ENCODE measurements at regions not wholly inside any gene's neighbourhood (a gene's known extent, or its start where the extent isn't known, plus 50 kb on each side); places are given as distances from the start of the nearest gene placed in this dataset.

DNA sequence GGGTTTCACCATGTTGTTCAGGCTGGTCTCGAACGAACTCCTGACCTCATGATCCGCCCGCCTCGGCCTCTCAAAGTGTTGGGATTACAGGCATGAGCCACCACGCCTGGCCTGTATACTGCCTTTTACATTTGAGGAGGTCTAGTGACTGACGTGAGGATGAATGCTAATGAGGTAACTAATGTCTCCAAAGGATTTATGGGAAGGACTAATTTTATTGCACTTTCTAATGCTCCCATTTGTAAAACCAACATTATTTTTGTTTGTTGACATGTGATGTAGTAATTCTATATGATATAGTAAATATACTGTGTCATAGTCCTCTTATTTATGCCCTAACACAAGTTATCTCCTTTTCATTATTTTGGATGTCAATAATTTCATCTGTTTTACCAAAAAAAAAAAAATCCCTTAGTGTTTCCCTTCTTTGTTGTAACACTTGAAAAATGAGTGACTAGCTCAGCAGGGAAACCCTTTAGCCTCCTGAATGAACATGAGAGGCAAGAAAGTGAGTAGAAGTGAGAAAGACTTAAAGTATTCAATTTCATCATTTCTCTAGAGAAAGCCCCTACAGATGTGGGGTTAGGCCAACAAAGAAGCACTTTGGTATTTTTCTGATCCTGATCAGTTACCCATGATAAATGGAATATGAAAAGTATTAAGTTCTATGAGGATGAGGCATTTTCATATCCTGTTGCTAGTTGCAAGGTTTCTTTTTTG is 596.9 kb upstream of the PCDH15 start:
- no peak overlapping the region for H3K27ac Mint-ChIP-seq
- no peak overlapping the region for H3K4me3 Mint-ChIP-seq
- H3K36me3 Mint-ChIP-seq, result no peaks in the 10 kb centered on the region

DNA sequence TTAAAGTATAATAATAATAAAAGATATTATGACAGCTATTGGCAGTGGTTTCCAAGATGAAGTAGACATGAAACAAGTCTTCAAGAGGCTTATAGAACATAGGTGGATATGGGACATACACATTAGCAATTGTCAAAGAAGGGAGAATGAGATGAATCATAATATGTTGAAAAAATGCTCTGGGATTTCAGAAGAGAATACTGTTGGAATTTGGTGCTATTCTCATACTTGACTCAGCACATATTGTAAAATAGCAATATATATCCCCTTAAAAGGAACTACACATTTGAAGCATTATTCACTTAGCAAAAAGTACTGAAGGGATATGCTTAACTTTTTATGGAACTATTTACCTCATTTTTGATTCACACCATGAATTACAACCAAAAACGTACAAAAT is 577.2 kb upstream of the PCDH15 start:
- DNase-seq (ENCODE audit: low spot score in 2 of 2) (no peak), ATAC-seq (no peak)
- H3K4me3 Mint-ChIP-seq, result no peak overlapping the region

More for the DNA sequence above, 596.9 kb upstream of the PCDH15 start:
- Mint-ChIP-seq H3K4me1 (no peaks in the 10 kb centered on the region), H3K9me3 (peaks cover 15% of the 10 kb centered on the region)
- ATAC-seq (no peak), DNase-seq (ENCODE audit: low spot score in 2 of 2) (no peak)

DNA sequence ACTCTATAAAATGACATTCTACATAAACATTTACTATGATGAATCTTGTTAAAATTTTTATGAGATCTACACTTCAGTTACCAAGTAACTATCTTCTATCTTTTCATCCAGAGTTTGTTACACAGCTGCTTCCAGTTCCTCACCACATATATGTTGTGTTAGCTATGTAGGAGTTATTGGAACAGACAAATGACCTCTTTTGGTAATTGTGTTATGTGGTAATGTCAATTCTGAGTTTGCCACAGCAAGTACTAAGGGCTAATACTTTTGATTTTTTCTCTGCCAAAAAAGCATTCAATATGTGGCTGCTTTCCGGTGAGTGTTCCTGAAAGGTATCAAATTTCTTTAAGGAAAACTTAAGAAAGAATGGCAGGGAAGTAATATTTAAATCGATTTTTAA is 573.9 kb upstream of the PCDH15 start:
- Mint-ChIP-seq H3K27ac (no peak overlapping the region), H3K9me3 (peaks cover 14% of the 10 kb centered on the region), H3K36me3 (no peaks in the 10 kb centered on the region), H3K4me3 (no peak overlapping the region), H3K4me1 (no peaks in the 10 kb centered on the region)
- ATAC-seq (no peak), DNase-seq (ENCODE audit: low spot score in 2 of 2) (no peak)

More for the DNA sequence above, 577.2 kb upstream of the PCDH15 start:
- Mint-ChIP-seq H3K9me3 (peaks cover 9% of the 10 kb centered on the region), H3K36me3 (no peaks in the 10 kb centered on the region), H3K27ac (no peak overlapping the region), H3K4me1 (no peaks in the 10 kb centered on the region)

DNA sequence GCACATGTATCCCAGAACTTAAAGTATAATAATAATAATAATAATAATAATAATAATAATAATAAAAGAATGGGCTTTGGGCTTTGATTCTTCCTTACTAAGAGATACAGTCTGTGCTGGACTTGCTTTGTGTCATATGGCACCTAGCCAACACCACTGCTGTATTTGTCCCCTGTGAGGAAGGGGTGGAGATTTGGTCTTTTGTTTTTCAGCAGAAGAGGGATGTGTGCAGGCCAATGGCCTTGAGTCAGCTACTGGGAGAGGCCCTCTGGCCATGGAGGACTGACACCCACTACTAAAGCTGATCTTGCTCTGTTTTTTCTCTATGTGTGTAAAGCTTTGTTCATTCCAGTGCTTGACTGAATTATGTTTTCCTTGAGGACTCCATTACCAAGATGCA is 573.0 kb upstream of the PCDH15 start:
- no peak for DNase-seq (ENCODE audit: low spot score in 2 of 2)
- no peak overlapping the region for H3K4me3 Mint-ChIP-seq

DNA sequence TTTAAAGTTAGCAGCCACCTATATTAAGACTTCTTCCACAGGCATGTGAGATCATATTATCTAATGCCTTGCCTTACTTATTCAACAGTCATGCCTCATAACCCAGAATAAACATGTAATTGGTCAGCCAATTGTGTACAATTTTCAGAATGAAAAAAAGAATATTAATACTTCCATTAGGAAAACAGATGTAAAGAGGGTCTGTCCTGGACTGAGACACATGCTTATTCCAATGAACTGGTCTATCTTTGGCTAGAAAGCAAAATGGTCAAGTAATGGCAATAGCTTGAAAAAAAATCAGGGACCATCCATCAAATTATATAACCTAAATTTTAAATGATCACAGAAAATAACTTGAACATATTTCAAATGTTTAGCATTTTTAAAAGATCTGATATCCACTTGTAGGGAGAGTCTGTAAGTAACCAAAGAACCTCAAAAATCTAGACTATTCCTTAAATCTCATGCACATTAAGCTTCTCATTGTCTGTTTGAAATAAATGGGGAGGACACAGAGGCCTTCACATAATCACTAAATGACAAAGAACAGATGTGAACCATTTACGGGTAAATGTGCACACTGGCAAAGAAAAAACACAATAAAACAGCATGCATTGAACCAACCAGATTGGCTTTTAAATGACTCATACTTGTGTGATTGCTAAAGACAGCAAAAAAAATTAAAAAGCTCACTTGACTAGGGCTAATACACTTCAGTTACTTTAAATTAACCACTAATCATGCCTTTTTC is 568.8 kb upstream of the PCDH15 start:
- H3K4me3 Mint-ChIP-seq, result no peak overlapping the region
- no peak for DNase-seq (ENCODE audit: low spot score in 2 of 2)

More for the DNA sequence above, 573.0 kb upstream of the PCDH15 start:
- Mint-ChIP-seq H3K27ac (no peak overlapping the region), H3K9me3 (peaks cover 8% of the 10 kb centered on the region), H3K4me1 (no peaks in the 10 kb centered on the region), H3K36me3 (no peaks in the 10 kb centered on the region)
- ATAC-seq, result no peak

DNA sequence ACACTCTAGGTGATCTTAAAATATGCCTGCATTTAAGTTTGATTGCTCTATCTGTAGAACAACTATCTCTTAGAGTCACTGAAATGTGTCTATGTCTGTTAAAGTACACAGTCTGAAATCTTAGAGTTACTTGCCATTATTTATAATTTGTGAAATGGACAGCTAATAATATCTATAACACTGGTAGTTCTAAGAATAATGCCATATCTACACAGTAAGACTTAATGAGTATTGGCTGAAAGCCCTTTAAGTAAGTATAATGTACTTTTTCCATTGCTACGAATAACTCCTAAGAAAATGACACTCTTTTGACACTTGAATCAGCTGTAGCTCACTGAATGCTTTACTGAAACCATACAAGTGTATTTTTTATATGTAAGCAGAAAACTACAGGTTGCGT is 567.4 kb upstream of the PCDH15 start:
- Mint-ChIP-seq H3K36me3 (no peaks in the 10 kb centered on the region), H3K27ac (no peak overlapping the region), H3K4me3 (no peak overlapping the region), H3K4me1 (no peaks in the 10 kb centered on the region), H3K9me3 (peaks cover 5% of the 10 kb centered on the region)
- DNase-seq (ENCODE audit: low spot score in 2 of 2), result no peak
- ATAC-seq, result no peak

More for the DNA sequence above, 568.8 kb upstream of the PCDH15 start:
- no peaks in the 10 kb centered on the region for H3K4me1 Mint-ChIP-seq
- H3K9me3 Mint-ChIP-seq, result peaks cover 5% of the 10 kb centered on the region
- ATAC-seq, result no peak
- no peak overlapping the region for H3K27ac Mint-ChIP-seq
- H3K36me3 Mint-ChIP-seq, result no peaks in the 10 kb centered on the region

DNA sequence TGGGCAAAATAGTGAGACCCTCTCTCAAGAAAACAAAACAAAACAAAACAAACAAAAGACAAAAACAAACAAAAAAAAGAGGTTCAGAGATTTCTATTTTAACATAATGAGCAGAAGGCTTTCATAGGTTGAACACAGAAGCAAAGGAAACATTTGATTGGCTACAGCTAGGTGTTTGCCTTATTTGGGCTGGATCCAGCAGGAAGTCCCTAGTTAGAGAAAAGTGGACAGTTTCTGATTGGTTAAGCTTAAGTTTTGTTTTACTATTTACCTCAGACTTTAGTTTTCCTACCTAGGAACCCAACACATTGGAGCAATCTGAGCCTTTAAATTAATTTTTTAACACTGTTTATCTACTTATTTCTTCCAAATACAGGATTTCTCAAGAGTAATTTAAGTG is 566.5 kb upstream of the PCDH15 start:
- no peak for ATAC-seq
- Mint-ChIP-seq H3K4me1 (no peaks in the 10 kb centered on the region), H3K9me3 (peaks cover 7% of the 10 kb centered on the region), H3K4me3 (no peak overlapping the region), H3K27ac (no peak overlapping the region), H3K36me3 (no peaks in the 10 kb centered on the region)
- DNase-seq (ENCODE audit: low spot score in 2 of 2), result no peak

DNA sequence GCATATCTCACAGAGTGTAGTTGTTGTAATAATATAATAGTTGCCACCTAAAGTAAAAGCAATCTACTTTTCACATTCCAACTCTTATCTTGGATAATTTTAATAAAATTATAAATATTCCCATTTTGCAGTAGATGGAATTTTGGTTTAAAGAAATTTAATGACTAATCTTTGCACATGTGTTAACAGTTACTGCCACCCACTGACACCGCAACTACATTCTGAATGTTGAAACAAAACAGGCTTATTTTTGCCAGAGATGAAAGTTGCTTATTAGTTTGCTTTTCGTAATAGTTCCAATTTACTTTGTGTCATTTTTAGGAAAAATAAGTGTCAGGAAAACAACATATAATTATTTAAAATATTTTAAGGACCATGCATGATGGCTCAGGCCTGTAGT is 557.5 kb upstream of the PCDH15 start:
- Mint-ChIP-seq H3K36me3 (no peaks in the 10 kb centered on the region), H3K27ac (no peak overlapping the region)

DNA sequence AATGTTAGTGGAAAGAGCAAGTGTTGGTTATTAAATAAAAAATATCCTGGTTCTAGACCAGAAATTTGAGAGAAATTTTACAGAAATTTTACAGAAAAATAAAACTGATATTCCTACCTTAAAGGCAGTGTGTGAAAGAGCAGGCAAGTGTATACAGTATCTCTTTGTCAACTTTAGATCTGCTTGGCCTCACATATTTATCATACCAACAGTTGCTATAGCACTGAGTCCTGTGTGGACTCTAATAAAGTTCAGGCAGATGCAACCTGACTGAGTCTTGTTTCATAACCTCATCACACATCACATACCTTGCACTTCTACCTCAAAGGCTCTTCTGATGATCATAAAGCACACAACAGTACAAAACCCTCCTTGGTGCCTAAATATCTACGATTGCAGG is 552.4 kb upstream of the PCDH15 start:
- no peak overlapping the region for H3K4me3 Mint-ChIP-seq
- peaks cover 25% of the 10 kb centered on the region for H3K9me3 Mint-ChIP-seq
- no peaks in the 10 kb centered on the region for H3K4me1 Mint-ChIP-seq
- DNase-seq (ENCODE audit: low spot score in 2 of 2) (no peak), ATAC-seq (no peak)
- H3K27ac Mint-ChIP-seq, result no peak overlapping the region
- no peaks in the 10 kb centered on the region for H3K36me3 Mint-ChIP-seq

More for the DNA sequence above, 557.5 kb upstream of the PCDH15 start:
- Mint-ChIP-seq H3K4me1 (no peaks in the 10 kb centered on the region), H3K4me3 (no peak overlapping the region), H3K9me3 (peaks cover 12% of the 10 kb centered on the region)
- DNase-seq (ENCODE audit: low spot score in 2 of 2) (no peak), ATAC-seq (no peak)

DNA sequence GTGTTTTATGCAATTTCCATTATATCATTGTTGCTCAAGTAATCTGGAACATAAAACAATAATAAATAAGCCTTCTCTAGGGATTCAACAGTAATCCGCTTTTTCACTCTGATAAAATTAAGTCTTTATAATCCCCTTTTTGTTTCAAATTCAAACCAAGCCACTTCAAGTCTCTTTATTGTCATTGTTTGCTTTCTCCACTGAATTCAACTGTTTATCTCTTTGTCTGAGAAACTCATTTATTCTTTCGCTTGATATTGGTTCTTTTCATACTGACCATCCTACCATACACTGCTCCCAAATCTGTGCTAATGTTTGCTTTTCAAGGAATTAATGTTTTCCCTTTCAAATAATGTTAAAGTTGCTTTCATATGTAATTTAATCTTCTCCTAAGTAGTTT is 550.4 kb upstream of the PCDH15 start:
- DNase-seq (ENCODE audit: low spot score in 2 of 2) (no peak), ATAC-seq (no peak)
- no peaks in the 10 kb centered on the region for H3K36me3 Mint-ChIP-seq
- no peak overlapping the region for H3K4me3 Mint-ChIP-seq
- H3K4me1 Mint-ChIP-seq, result no peaks in the 10 kb centered on the region
- H3K9me3 Mint-ChIP-seq, result peaks cover 26% of the 10 kb centered on the region
- no peak overlapping the region for H3K27ac Mint-ChIP-seq

DNA sequence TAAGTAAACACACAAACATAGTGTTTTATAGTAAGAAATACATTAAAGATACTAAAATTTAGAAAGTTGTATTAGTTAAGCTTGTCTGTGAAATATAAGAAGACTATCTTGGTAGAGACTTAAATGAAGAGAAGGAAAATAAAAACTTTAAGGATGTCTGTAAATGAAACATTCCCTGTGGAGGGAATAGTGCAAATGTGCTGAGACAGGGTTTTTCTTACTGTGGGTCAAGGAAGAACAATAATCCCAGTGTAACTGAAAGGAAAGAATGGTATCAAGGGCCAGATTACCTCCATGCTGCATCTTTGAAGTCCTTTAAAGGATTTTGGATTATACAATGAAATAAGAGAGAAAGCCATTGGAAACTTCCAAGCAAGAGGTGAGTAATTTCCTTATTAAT is 547.5 kb upstream of the PCDH15 start:
- no peak overlapping the region for H3K27ac Mint-ChIP-seq

DNA sequence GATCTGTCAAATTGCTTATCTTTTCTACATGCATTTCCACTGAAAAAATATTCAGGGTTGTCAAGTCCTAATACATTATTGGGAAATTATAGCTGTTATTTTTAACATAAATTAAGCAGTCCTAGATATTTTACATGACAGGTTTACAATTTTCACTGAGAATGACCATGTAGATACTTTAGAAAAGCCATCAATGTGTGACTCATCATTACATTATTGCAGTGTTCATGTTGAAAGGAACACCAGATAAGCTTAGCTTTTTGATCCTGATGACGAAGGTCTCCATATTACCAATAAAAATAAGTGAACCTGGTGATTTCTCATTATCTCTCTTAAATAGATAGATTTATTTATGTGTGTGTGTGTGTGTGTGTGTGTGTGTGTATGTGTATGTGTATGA is 529.5 kb upstream of the PCDH15 start:
- Mint-ChIP-seq H3K36me3 (no peaks in the 10 kb centered on the region), H3K9me3 (peaks cover 20% of the 10 kb centered on the region), H3K27ac (no peak overlapping the region), H3K4me3 (no peak overlapping the region), H3K4me1 (no peaks in the 10 kb centered on the region)
- no peak for ATAC-seq
- no peak for DNase-seq (ENCODE audit: low spot score in 2 of 2)

More for the DNA sequence above, 547.5 kb upstream of the PCDH15 start:
- ATAC-seq (no peak), DNase-seq (ENCODE audit: low spot score in 2 of 2) (no peak)
- H3K4me3 Mint-ChIP-seq, result no peak overlapping the region
- peaks cover 28% of the 10 kb centered on the region for H3K9me3 Mint-ChIP-seq
- H3K36me3 Mint-ChIP-seq, result no peaks in the 10 kb centered on the region
- H3K4me1 Mint-ChIP-seq, result no peaks in the 10 kb centered on the region

DNA sequence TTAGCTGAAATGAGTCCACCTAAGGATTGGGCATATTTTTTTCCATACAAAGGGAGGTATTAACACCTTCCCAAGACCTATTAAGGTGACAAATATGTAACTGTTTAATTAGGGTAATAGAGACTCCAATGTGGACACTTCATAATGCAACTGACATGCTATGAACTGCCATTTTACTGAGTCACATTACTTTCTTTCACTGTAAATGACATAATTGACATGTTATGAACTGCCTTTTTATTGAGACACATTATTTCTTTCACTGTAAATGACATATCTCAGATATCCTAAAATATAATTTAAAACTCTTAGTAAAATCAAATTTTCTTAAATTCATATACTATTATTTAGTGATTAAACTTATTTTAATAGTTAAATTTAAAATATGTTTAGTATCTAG is 528.8 kb upstream of the PCDH15 start:
- Mint-ChIP-seq H3K4me3 (no peak overlapping the region), H3K27ac (no peak overlapping the region), H3K36me3 (no peaks in the 10 kb centered on the region), H3K9me3 (peaks cover 20% of the 10 kb centered on the region), H3K4me1 (no peaks in the 10 kb centered on the region)
- ATAC-seq, result no peak
- no peak for DNase-seq (ENCODE audit: low spot score in 2 of 2)

DNA sequence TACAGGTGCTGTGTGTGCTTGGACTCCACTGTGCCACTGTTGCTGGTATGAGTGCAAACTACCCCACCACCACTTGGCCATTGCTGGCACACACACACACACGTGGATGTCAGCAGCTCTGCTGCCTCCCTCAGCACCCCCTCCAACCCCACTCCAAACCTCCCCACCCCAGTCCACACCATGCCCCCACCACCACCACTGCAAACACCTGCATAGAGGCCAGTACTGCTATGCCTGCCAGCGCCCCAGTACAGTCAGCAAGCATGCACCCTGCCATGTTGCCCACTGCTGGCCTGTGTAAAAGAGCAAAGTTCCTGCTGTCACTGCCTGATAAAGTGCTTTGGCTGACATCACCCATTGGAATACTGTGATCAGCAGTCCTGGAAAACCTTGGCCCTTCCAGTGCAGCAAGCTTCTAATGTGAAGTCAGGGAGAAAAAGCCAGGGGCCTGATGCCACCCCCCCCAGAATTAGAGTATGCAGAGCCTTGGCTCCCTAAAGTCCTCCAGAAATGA is 519.2 kb upstream of the PCDH15 start:
- ATAC-seq, result peak; percentile 40
- Mint-ChIP-seq H3K9me3 (peaks cover 16% of the 10 kb centered on the region), H3K4me3 (no peak overlapping the region), H3K36me3 (no peaks in the 10 kb centered on the region), H3K4me1 (no peaks in the 10 kb centered on the region), H3K27ac (no peak overlapping the region)
- DNase-seq (ENCODE audit: low spot score in 2 of 2), result no peak

DNA sequence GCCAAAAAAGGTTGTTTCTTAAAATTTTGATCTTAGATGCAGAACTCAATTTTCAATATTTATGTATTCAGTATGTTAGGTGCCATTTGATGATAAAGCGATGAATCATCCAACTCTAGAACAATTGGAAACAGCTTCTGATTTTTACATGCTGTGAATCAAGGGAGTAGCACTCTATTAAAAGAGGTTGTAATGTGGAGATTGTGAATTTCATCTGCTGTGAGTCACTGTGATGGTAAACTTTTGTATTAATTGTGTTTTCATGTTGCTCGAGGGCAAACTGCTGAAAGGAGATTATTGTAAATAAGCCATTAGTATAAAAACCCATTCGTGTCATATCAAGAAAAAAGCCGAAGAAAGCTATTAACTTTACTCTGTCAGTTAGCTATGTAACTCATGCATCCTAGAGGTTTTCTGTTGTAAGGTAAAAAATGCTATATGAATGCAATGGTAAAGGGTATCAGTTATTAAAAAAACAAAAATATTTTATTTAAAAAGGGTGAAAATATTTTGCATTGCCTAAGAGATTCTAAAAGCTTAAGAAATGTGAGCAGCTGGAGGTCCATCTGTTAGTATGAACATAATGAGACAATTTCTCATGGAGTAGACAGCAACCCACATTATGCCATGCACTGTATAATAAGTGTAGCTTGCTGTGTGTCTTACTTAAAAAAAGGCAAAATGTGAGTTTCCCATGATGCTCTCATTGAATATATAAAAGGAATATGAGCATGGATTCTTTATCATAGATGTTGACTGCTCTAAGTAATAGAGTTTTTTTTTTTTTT is 511.0 kb upstream of the PCDH15 start:
- Mint-ChIP-seq H3K9me3 (peaks cover 9% of the 10 kb centered on the region), H3K4me3 (no peak overlapping the region), H3K36me3 (no peaks in the 10 kb centered on the region), H3K27ac (no peak overlapping the region), H3K4me1 (no peaks in the 10 kb centered on the region)
- ATAC-seq, result no peak
- DNase-seq (ENCODE audit: low spot score in 2 of 2), result no peak

Data from stimulated activated effector memory CD8-positive, alpha-beta T cell treated with anti-CD3 and anti-CD28 coated beads, Interleukin-12 subunit alpha, Interleukin-12 subunit beta, amount 100 ng/mL, for 72 hours (primary cell).